HEK293 (cell line): ENCODE measurements at regions not wholly inside any gene's neighbourhood (a gene's known extent, or its start where the extent isn't known, plus 50 kb on each side); places are given as distances from the start of the nearest gene placed in this dataset.

Experiments
- CTCF ChIA-PET: fragments of 350-600 bp; formaldehyde crosslinking; extraction: SDS; loops from one replicate; lab custom pipeline; 2021; ENCODE audit warnings: antibody characterized with exemption; lab: Yijun Ruan, JAX
- POLR2A ChIA-PET: fragments of 300-600 bp; formaldehyde crosslinking; extraction: SDS; loops from one replicate; lab custom pipeline; 2020; ENCODE audit warnings: antibody characterized with exemption, inconsistent platforms; lab: Yijun Ruan, JAX
- H3K27ac ChIP-seq: fragments of 200-500 bp; sonication (Bioruptor generic); 2 replicates; pipeline ENCODE4 v1.5.1; 2014; ENCODE audit warnings: low read depth, low read length, control low read depth, inconsistent platforms; ENCODE audit errors: extremely low read depth
- H3K36me3 ChIP-seq, 2 experiments: fragments of 200-500 bp in 1 of 2; sonication (Bioruptor generic) in 1 of 2; 1 replicate in 1 of 2; 2 replicates in 1 of 2; pipeline ENCODE4 v1.5.1; 2014 to 2017; ENCODE audit warnings: inconsistent platforms in 2 of 2, low read length in 2 of 2; ENCODE audit not compliant: control insufficient read depth in 2 of 2, insufficient read depth in 1 of 2
- H3K4me1 ChIP-seq: fragments of 200-500 bp; sonication (Bioruptor generic); 2 replicates; pipeline ENCODE4 v1.5.1; 2014; ENCODE audit warnings: mild to moderate bottlenecking, low read length, inconsistent platforms; ENCODE audit not compliant: control insufficient read depth, insufficient read depth
- H3K4me3 ChIP-seq: 2 replicates; pipeline ENCODE4 v1.5.1; 2011; ENCODE audit warnings: low read depth, mild to moderate bottlenecking, control low read depth, low read length, moderate library complexity
- H3K9me3 ChIP-seq: fragments of 200-500 bp; sonication (Bioruptor generic); 2 replicates; pipeline ENCODE4 v1.5.1; 2014; ENCODE audit warnings: low read depth, low read length, inconsistent platforms; ENCODE audit not compliant: control insufficient read depth, insufficient read depth
- GLIS1 ChIP-seq: fragments of 450-650 bp; formaldehyde crosslinking; IDR thresholded peaks from 2 replicates; pipeline ENCODE4 v1.5.1; 2016; ENCODE audit warnings: missing biosample characterization, missing genetic modification characterization
- KLF16 ChIP-seq: fragments of 450-650 bp; formaldehyde crosslinking; IDR thresholded peaks from 2 replicates; pipeline ENCODE4 v1.5.1; 2017; ENCODE audit warnings: missing biosample characterization, missing genetic modification characterization
- MZF1 ChIP-seq: fragments of 450-650 bp; formaldehyde crosslinking; IDR thresholded peaks from 2 replicates; pipeline ENCODE4 v1.5.1; 2017; ENCODE audit warnings: missing biosample characterization, missing genetic modification characterization, borderline replicate concordance
- TCF7L2 ChIP-seq: IDR thresholded peaks from 2 replicates; pipeline ENCODE4 v1.6.1; 2011; ENCODE audit warnings: low read depth, mild to moderate bottlenecking, inconsistent platforms, low read length, moderate library complexity, borderline replicate concordance
- ZBTB7A ChIP-seq: fragments of 450-650 bp; formaldehyde crosslinking; IDR thresholded peaks from 2 replicates; pipeline ENCODE4 v1.5.1; 2016; ENCODE audit warnings: low read depth, missing biosample characterization, missing genetic modification characterization
- ZNF146 ChIP-seq: fragments of 450-650 bp; formaldehyde crosslinking; IDR thresholded peaks from 2 replicates; pipeline ENCODE4 v1.5.1; 2016; ENCODE audit warnings: missing biosample characterization, missing genetic modification characterization
- ZNF19 ChIP-seq: fragments of 450-650 bp; formaldehyde crosslinking; IDR thresholded peaks from 2 replicates; pipeline ENCODE4; 2016; ENCODE audit warnings: missing biosample characterization, missing genetic modification characterization, low read depth
- ZNF266 ChIP-seq: fragments of 450-650 bp; formaldehyde crosslinking; IDR thresholded peaks from 2 replicates; pipeline ENCODE4 v1.5.1; 2016; ENCODE audit warnings: missing biosample characterization, missing genetic modification characterization, low read depth
- ZNF350 ChIP-seq: fragments of 450-650 bp; formaldehyde crosslinking; IDR thresholded peaks from 2 replicates; pipeline ENCODE4 v1.5.0; 2017; ENCODE audit warnings: missing biosample characterization, mild to moderate bottlenecking, missing genetic modification characterization
- ZNF404 ChIP-seq: fragments of 450-650 bp; formaldehyde crosslinking; IDR thresholded peaks from 2 replicates; pipeline ENCODE4 v1.5.1; 2017; ENCODE audit warnings: missing biosample characterization, missing genetic modification characterization
- ZNF501 ChIP-seq: fragments of 450-650 bp; formaldehyde crosslinking; IDR thresholded peaks from 2 replicates; pipeline ENCODE4 v1.5.1; 2016; ENCODE audit warnings: missing biosample characterization, missing genetic modification characterization
- ZNF549 ChIP-seq: fragments of 450-650 bp; IDR thresholded peaks from 2 replicates; pipeline ENCODE4 v1.5.1; 2018; ENCODE audit warnings: missing biosample characterization, missing genetic modification characterization, mild to moderate bottlenecking, inconsistent platforms, moderate library complexity
- ZNF596 ChIP-seq: fragments of 450-650 bp; IDR thresholded peaks from 2 replicates; pipeline ENCODE4 v1.5.0; 2018; ENCODE audit warnings: missing biosample characterization, mild to moderate bottlenecking, missing genetic modification characterization, moderate library complexity
- ZNF701 ChIP-seq: fragments of 450-650 bp; formaldehyde crosslinking; IDR thresholded peaks from 2 replicates; pipeline ENCODE4 v1.5.1; 2016; ENCODE audit warnings: missing biosample characterization, missing genetic modification characterization
- ZNF830 ChIP-seq: fragments of 450-650 bp; IDR thresholded peaks from 2 replicates; pipeline ENCODE4 v1.5.0; 2018; ENCODE audit warnings: missing biosample characterization, missing genetic modification characterization, low read depth, mild to moderate bottlenecking, moderate library complexity
- TF ChIP-seq, protein P1 (sequence below): fragments of 450-650 bp; formaldehyde crosslinking; IDR thresholded peaks from 2 replicates; pipeline ENCODE4 v1.5.1; 2016; ENCODE audit warnings: missing biosample characterization, missing genetic modification characterization
- TF ChIP-seq, protein P2 (sequence below): fragments of 450-650 bp; formaldehyde crosslinking; IDR thresholded peaks from 2 replicates; pipeline ENCODE4 v1.5.1; 2016; ENCODE audit warnings: missing biosample characterization, missing genetic modification characterization
- TF ChIP-seq, protein P3 (sequence below): fragments of 450-650 bp; formaldehyde crosslinking; IDR thresholded peaks from 2 replicates; pipeline ENCODE4 v1.5.1; 2016; ENCODE audit warnings: missing biosample characterization, missing genetic modification characterization
- TF ChIP-seq, protein P4 (sequence below): fragments of 450-650 bp; formaldehyde crosslinking; IDR thresholded peaks from 2 replicates; pipeline ENCODE4 v1.5.1; 2016; ENCODE audit warnings: missing biosample characterization, missing genetic modification characterization, borderline replicate concordance
- TF ChIP-seq, protein P5 (sequence below): fragments of 450-650 bp; formaldehyde crosslinking; IDR thresholded peaks from 2 replicates; pipeline ENCODE4 v1.5.1; 2016; ENCODE audit warnings: missing biosample characterization, missing genetic modification characterization, low read depth

DNA sequence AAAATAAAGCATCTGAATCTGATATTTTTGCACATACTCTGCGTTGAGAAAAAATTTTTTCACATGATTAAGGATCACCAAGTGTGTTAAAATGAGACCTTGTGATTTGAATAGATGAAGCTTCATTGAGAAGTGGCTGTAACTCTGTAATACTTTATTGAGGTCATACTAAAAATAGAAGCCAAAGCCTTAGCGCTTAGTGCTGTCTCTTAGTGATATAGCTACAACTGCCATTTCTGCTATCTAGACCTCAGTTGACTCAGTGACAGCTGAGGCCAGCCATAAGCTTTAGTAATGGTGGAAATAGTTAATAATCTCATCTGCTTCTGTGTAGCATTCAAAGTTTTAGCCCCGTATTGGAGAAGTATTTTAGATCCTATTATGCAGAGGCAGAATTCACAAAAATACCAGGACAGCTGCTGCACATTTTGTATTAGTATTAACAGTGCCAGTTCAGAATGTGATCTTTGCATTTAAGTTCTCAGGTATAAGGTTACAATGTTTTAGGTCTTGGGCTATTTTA lies 107.4 kb upstream of the SGCD start:
- Histone ChIP-seq H3K36me3 (no peaks in the 10 kb centered on the region), H3K4me3 (no peak overlapping the region), H3K4me1 (no peaks in the 10 kb centered on the region), H3K27ac (no peak overlapping the region), H3K9me3 (no peaks in the 10 kb centered on the region)
- TF ChIP-seq ZNF830 (tag by site-specific recombination) (no peak), ZNF146 (tag by site-specific recombination) (no peak), ZNF701 (no peak), ZNF266 (tag by site-specific recombination) (no peak), ZNF19 (tag by site-specific recombination) (no peak), ZNF350 (tag by site-specific recombination) (no peak), ZNF549 (tag by site-specific recombination) (no peak), TCF7L2 (no peak)
- TF ChIP-seq, protein P1, sequence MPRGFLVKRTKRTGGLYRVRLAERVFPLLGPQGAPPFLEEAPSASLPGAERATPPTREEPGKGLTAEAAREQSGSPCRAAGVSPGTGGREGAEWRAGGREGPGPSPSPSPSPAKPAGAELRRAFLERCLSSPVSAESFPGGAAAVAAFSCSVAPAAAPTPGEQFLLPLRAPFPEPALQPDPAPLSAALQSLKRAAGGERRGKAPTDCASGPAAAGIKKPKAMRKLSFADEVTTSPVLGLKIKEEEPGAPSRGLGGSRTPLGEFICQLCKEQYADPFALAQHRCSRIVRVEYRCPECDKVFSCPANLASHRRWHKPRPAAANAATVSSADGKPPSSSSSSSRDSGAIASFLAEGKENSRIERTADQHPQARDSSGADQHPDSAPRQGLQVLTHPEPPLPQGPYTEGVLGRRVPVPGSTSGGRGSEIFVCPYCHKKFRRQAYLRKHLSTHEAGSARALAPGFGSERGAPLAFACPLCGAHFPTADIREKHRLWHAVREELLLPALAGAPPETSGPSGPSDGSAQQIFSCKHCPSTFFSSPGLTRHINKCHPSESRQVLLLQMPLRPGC (tag by site-specific recombination) = no peak
- TF ChIP-seq, protein P2, sequence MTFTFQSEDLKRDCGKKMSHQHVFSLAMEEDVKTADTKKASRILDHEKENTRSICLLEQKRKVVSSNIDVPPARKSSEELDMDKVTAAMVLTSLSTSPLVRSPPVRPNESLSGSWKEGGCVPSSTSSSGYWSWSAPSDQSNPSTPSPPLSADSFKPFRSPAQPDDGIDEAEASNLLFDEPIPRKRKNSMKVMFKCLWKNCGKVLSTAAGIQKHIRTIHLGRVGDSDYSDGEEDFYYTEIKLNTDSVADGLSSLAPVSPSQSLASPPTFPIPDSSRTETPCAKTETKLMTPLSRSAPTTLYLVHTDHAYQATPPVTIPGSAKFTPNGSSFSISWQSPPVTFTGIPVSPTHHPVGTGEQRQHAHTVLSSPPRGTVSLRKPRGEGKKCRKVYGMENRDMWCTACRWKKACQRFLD = no peak
- TF ChIP-seq, protein P3, sequence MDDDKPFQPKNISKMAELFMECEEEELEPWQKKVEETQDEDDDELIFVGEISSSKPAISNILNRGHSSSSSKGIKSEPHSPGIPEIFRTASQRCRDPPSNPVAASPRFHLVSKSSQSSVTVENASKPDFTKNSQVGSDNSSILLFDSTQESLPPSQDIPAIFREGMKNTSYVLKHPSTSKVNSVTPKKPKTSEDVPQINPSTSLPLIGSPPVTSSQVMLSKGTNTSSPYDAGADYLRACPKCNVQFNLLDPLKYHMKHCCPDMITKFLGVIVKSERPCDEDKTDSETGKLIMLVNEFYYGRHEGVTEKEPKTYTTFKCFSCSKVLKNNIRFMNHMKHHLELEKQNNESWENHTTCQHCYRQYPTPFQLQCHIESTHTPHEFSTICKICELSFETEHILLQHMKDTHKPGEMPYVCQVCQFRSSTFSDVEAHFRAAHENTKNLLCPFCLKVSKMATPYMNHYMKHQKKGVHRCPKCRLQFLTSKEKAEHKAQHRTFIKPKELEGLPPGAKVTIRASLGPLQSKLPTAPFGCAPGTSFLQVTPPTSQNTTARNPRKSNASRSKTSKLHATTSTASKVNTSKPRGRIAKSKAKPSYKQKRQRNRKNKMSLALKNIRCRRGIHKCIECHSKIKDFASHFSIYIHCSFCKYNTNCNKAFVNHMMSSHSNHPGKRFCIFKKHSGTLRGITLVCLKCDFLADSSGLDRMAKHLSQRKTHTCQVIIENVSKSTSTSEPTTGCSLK (tag by site-specific recombination) = no peak
- TF ChIP-seq, protein P4, sequence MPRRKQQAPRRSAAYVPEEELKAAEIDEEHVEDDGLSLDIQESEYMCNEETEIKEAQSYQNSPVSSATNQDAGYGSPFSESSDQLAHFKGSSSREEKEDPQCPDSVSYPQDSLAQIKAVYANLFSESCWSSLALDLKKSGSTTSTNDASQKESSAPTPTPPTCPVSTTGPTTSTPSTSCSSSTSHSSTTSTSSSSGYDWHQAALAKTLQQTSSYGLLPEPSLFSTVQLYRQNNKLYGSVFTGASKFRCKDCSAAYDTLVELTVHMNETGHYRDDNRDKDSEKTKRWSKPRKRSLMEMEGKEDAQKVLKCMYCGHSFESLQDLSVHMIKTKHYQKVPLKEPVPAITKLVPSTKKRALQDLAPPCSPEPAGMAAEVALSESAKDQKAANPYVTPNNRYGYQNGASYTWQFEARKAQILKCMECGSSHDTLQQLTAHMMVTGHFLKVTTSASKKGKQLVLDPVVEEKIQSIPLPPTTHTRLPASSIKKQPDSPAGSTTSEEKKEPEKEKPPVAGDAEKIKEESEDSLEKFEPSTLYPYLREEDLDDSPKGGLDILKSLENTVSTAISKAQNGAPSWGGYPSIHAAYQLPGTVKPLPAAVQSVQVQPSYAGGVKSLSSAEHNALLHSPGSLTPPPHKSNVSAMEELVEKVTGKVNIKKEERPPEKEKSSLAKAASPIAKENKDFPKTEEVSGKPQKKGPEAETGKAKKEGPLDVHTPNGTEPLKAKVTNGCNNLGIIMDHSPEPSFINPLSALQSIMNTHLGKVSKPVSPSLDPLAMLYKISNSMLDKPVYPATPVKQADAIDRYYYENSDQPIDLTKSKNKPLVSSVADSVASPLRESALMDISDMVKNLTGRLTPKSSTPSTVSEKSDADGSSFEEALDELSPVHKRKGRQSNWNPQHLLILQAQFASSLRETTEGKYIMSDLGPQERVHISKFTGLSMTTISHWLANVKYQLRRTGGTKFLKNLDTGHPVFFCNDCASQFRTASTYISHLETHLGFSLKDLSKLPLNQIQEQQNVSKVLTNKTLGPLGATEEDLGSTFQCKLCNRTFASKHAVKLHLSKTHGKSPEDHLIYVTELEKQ (tag by site-specific recombination) = no peak
- ChIA-PET CTCF (interaction anchor here (0.5 kb wide), 1 partner anchor 9 kb away, joined by 3 read pairs; no protein-coding TSS in a partner anchor), POLR2A (no interaction called here)

DNA sequence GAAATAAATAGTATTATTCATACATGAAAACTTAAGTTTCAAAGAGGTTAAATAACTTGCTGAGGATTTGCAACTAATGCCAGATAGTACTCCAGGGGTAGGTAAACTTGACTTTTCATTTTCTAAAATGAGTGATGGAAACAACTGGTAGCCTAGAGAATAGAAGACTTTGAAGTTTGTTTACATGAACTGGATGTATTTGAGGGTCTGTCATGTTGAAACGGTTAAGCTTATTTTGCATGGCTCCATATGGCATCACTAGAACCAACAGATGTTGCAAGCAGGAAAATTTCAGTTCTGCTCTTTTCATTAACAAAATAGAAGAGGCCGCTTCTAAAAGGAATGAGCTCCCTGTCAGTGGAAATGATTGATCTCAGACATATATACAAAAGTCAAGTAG lies 105.1 kb upstream of the SGCD start:
- POLR2A ChIA-PET = no interaction called here
- no peak for TF ChIP-seq ZNF596 (tag by site-specific recombination)
- H3K4me1 ChIP-seq = no peaks in the 10 kb centered on the region

DNA sequence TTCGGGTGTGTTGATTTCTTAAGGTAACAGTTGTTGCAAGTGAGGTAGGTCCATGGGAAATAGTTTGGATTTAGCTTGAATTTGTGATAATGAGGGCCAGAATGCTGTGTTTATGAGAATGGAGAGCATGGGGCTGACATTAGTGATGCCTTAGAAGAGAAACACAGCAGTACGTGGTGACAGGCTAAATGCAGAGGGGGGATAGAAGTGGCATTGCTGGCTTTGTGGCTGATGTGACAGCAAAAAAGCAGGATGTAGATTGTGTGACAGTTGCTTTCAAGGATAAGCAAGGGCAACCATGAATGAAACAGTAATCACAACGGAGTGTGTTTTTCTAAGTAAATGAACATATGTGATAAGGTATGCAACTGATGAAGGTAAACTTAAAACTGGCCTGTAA lies 103.4 kb upstream of the SGCD start:
- no peak overlapping the region for H3K4me3 ChIP-seq
- ChIA-PET CTCF (no interaction called here), POLR2A (no interaction called here)
- H3K4me1 ChIP-seq = no peaks in the 10 kb centered on the region
- no peaks in the 10 kb centered on the region for H3K36me3 ChIP-seq
- H3K27ac ChIP-seq = no peak overlapping the region
- no peaks in the 10 kb centered on the region for H3K9me3 ChIP-seq
- TF ChIP-seq ZNF350 (tag by site-specific recombination) (no peak), ZBTB7A (tag by site-specific recombination) (no peak), ZNF404 (tag by site-specific recombination) (no peak), KLF16 (tag by site-specific recombination) (no peak), GLIS1 (no peak), ZNF146 (tag by site-specific recombination) (no peak), MZF1 (tag by site-specific recombination) (no peak), ZNF501 (tag by site-specific recombination) (no peak)
- TF ChIP-seq, protein P5, sequence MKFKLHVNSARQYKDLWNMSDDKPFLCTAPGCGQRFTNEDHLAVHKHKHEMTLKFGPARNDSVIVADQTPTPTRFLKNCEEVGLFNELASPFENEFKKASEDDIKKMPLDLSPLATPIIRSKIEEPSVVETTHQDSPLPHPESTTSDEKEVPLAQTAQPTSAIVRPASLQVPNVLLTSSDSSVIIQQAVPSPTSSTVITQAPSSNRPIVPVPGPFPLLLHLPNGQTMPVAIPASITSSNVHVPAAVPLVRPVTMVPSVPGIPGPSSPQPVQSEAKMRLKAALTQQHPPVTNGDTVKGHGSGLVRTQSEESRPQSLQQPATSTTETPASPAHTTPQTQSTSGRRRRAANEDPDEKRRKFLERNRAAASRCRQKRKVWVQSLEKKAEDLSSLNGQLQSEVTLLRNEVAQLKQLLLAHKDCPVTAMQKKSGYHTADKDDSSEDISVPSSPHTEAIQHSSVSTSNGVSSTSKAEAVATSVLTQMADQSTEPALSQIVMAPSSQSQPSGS (tag by site-specific recombination) = no peak

More for the DNA sequence above, 105.1 kb upstream of the SGCD start:
- Histone ChIP-seq H3K4me3 (no peak overlapping the region), H3K27ac (no peak overlapping the region), H3K9me3 (no peaks in the 10 kb centered on the region), H3K36me3 (no peaks in the 10 kb centered on the region)
- CTCF ChIA-PET = no interaction called here
